ENCODE measurements at regions not wholly inside any gene's neighbourhood (a gene's known extent, or its start where the extent isn't known, plus 50 kb on each side); places are given as distances from the start of the nearest gene placed in this dataset.

- DNase-seq: no peak
- no peak overlapping the region for H4K8ac ChIP-seq (replicated peaks; ENCODE audit: insufficient read length, low read depth, low read length)
- no peaks in the 10 kb centered on the region for H4K20me1 ChIP-seq (ENCODE audit: control insufficient read depth, insufficient read depth, insufficient read length)
- H3K27ac Mint-ChIP-seq: no peak overlapping the region
- no peak overlapping the region for H3K56ac ChIP-seq (ENCODE audit: insufficient read length, low read depth, low read length)
- no peak overlapping the region for H4K5ac ChIP-seq (ENCODE audit: insufficient read length, low read depth, low read length)
- WGBS (ENCODE audit: extremely low coverage, insufficient read length, low lambda C conversion rate): no CpG with 5 or more reads among the region's 4 CpGs
- no peaks in the 10 kb centered on the region for H3K23me2 ChIP-seq (ENCODE audit: insufficient read length, low read depth, low read length, poor library complexity, severe bottlenecking)
- H3K79me1 ChIP-seq (ENCODE audit: insufficient read depth, low read depth, low read length, poor library complexity, severe bottlenecking): no peaks in the 10 kb centered on the region
- no peak overlapping the region for H2BK20ac ChIP-seq (ENCODE audit: low read depth, low read length, poor library complexity, severe bottlenecking)
- no peak overlapping the region for H3K4me2 ChIP-seq (ENCODE audit: insufficient read depth, insufficient read length, low read length)
- H2BK5ac ChIP-seq (ENCODE audit: insufficient read length, low read length): no peak overlapping the region
- no peaks in the 10 kb centered on the region for H3K9me3 Mint-ChIP-seq
- no peak overlapping the region for H2BK120ac ChIP-seq (ENCODE audit: low read depth, low read length, poor library complexity, severe bottlenecking)
- H3T11ph ChIP-seq (ENCODE audit: low read length): no peak overlapping the region
- H4K91ac ChIP-seq (ENCODE audit: insufficient read length, low read depth, low read length): no peak overlapping the region
- TF ChIP-seq, protein P1, sequence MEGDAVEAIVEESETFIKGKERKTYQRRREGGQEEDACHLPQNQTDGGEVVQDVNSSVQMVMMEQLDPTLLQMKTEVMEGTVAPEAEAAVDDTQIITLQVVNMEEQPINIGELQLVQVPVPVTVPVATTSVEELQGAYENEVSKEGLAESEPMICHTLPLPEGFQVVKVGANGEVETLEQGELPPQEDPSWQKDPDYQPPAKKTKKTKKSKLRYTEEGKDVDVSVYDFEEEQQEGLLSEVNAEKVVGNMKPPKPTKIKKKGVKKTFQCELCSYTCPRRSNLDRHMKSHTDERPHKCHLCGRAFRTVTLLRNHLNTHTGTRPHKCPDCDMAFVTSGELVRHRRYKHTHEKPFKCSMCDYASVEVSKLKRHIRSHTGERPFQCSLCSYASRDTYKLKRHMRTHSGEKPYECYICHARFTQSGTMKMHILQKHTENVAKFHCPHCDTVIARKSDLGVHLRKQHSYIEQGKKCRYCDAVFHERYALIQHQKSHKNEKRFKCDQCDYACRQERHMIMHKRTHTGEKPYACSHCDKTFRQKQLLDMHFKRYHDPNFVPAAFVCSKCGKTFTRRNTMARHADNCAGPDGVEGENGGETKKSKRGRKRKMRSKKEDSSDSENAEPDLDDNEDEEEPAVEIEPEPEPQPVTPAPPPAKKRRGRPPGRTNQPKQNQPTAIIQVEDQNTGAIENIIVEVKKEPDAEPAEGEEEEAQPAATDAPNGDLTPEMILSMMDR (conservative IDR thresholded peaks at IDR 0.05): no peak
- no peak overlapping the region for H2AK5ac ChIP-seq (ENCODE audit: insufficient read length, low read length)
- H3K9ac ChIP-seq (ENCODE audit: extremely low read depth, insufficient read length, low read length): no peak overlapping the region
- H3K36me3 Mint-ChIP-seq (ENCODE audit: insufficient read depth in 1 of 3, low read depth in 3 of 3): no peaks in the 10 kb centered on the region
- no peak overlapping the region for H3K27ac ChIP-seq (ENCODE audit: insufficient read length, low read depth, low read length)
- peaks cover 1% of the 10 kb centered on the region; the same call in 1 of the 2 replicates for H3K4me1 ChIP-seq (ENCODE audit: insufficient read depth, low read length)
- H3K23ac ChIP-seq (ENCODE audit: insufficient read length, low read depth, low read length): no peak overlapping the region
- no peaks in the 10 kb centered on the region for H3K27me3 Mint-ChIP-seq (ENCODE audit: low read depth)
- no peak overlapping the region for H3K18ac ChIP-seq (ENCODE audit: insufficient read length, low read depth, low read length)
- peaks cover 2% of the 10 kb centered on the region in 2 experiments for H3K4me1 Mint-ChIP-seq
- no peak overlapping the region for H2BK12ac ChIP-seq (ENCODE audit: insufficient read length, low read depth, low read length)
- H3K14ac ChIP-seq (ENCODE audit: insufficient read depth, low read length): no peak overlapping the region
- H3K4me3 Mint-ChIP-seq: no peak overlapping the region
- H3K27me3 ChIP-seq (ENCODE audit: insufficient read depth, low read length): no peaks in the 10 kb centered on the region
- no peak overlapping the region for H2AFZ ChIP-seq (ENCODE audit: low read length)
- no peaks in the 10 kb centered on the region for H3K79me2 ChIP-seq (ENCODE audit: insufficient read depth, low read length)
- no peaks in the 10 kb centered on the region for H3K9me3 ChIP-seq (ENCODE audit: control insufficient read depth, low read depth, low read length)
- H2BK15ac ChIP-seq (ENCODE audit: low read depth, low read length): no peak overlapping the region
- H3K4ac ChIP-seq (ENCODE audit: low read depth, low read length): no peak overlapping the region
These were observed 655.8 kb downstream of the TLR4 start for GRCh38 chr9:118360036-118360435.

Data from H9 (cell line).